ENCODE measurements at regions not wholly inside any gene's neighbourhood (a gene's known extent, or its start where the extent isn't known, plus 50 kb on each side); places are given as distances from the start of the nearest gene placed in this dataset.

GRCh38 chr14:54120260-54120659 lies 163.6 kb upstream of the BMP4 start:
- DNase-seq (ENCODE audit: low read depth in 2 of 2), result peak in 1 of 2 donors; percentile 58
- H3K4me3 ChIP-seq (replicated peaks in 1 of 4; ENCODE audit: control extremely low read depth in 1 of 4, insufficient read depth in 1 of 4, low read depth in 3 of 4, low read length in 4 of 4), result no peak overlapping the region
- TF ChIP-seq CTCF (conservative IDR thresholded peaks at IDR 0.05 in 1 of 2, IDR thresholded peaks at IDR 0.05 in 1 of 2; ENCODE audit: low read depth in 1 of 2, low read length in 2 of 2), result no peak
- no peak for TF ChIP-seq EZH2 (IDR thresholded peaks at IDR 0.05; ENCODE audit: low read length, missing control alignments)

GRCh38 chr14:54121466-54122027 lies 164.9 kb upstream of the BMP4 start:
- Histone ChIP-seq H2AFZ (ENCODE audit: low read length) (no peak overlapping the region), H3K79me2 (ENCODE audit: control insufficient read depth, insufficient read depth, low read length) (no peaks in the 10 kb centered on the region), H3K9ac (ENCODE audit: insufficient read depth, low read length) (no peak overlapping the region), H3K9me3 (ENCODE audit: control insufficient read depth, insufficient read depth, low read depth, low read length) (no peaks in the 10 kb centered on the region), H3K27me3 (ENCODE audit: control insufficient read depth, insufficient read depth, low read length) (no peaks in the 10 kb centered on the region), H3K36me3 (ENCODE audit: control insufficient read depth, insufficient read depth, low read length) (no peaks in the 10 kb centered on the region), H3K4me1 (ENCODE audit: control insufficient read depth, extremely low read depth, insufficient read depth, low read length) (no peaks in the 10 kb centered on the region), H3K27ac (ENCODE audit: insufficient read depth, low read length) (no peak overlapping the region), H3K4me3 (replicated peaks in 1 of 4; ENCODE audit: control extremely low read depth in 1 of 4, insufficient read depth in 1 of 4, low read depth in 3 of 4, low read length in 4 of 4) (no peak overlapping the region), H3K4me2 (ENCODE audit: extremely low read depth, insufficient read depth, low read length) (no peak overlapping the region), H4K20me1 (ENCODE audit: control insufficient read depth, extremely low read depth, insufficient read depth, low read length) (no peaks in the 10 kb centered on the region)
- TF ChIP-seq EZH2 (IDR thresholded peaks at IDR 0.05; ENCODE audit: low read length, missing control alignments) (no peak), CTCF (conservative IDR thresholded peaks at IDR 0.05 in 1 of 2, IDR thresholded peaks at IDR 0.05 in 1 of 2; ENCODE audit: low read depth in 1 of 2, low read length in 2 of 2) (no peak)
- DNase-seq (ENCODE audit: low read depth in 2 of 2), result peak in 1 of 2 donors; percentile 48

More at GRCh38 chr14:54120260-54120659, 163.6 kb upstream of the BMP4 start:
- no peaks in the 10 kb centered on the region for H3K36me3 ChIP-seq (ENCODE audit: control insufficient read depth, insufficient read depth, low read length)
- no peaks in the 10 kb centered on the region for H3K79me2 ChIP-seq (ENCODE audit: control insufficient read depth, insufficient read depth, low read length)
- no peak overlapping the region for H3K9ac ChIP-seq (ENCODE audit: insufficient read depth, low read length)
- no peaks in the 10 kb centered on the region for H3K27me3 ChIP-seq (ENCODE audit: control insufficient read depth, insufficient read depth, low read length)
- no peaks in the 10 kb centered on the region for H3K4me1 ChIP-seq (ENCODE audit: control insufficient read depth, extremely low read depth, insufficient read depth, low read length)
- no peak overlapping the region for H2AFZ ChIP-seq (ENCODE audit: low read length)
- no peak overlapping the region for H3K4me2 ChIP-seq (ENCODE audit: extremely low read depth, insufficient read depth, low read length)
- H3K27ac ChIP-seq (ENCODE audit: insufficient read depth, low read length), result no peak overlapping the region
- no peaks in the 10 kb centered on the region for H4K20me1 ChIP-seq (ENCODE audit: control insufficient read depth, extremely low read depth, insufficient read depth, low read length)
- no peaks in the 10 kb centered on the region for H3K9me3 ChIP-seq (ENCODE audit: control insufficient read depth, insufficient read depth, low read depth, low read length)

- Histone ChIP-seq H3K27me3 (ENCODE audit: control insufficient read depth, insufficient read depth, low read length) (no peaks in the 10 kb centered on the region), H3K9ac (ENCODE audit: insufficient read depth, low read length) (no peak overlapping the region), H3K79me2 (ENCODE audit: control insufficient read depth, insufficient read depth, low read length) (no peaks in the 10 kb centered on the region), H2AFZ (ENCODE audit: low read length) (no peak overlapping the region), H3K4me1 (ENCODE audit: control insufficient read depth, extremely low read depth, insufficient read depth, low read length) (no peaks in the 10 kb centered on the region), H4K20me1 (ENCODE audit: control insufficient read depth, extremely low read depth, insufficient read depth, low read length) (no peaks in the 10 kb centered on the region), H3K9me3 (ENCODE audit: control insufficient read depth, insufficient read depth, low read depth, low read length) (no peaks in the 10 kb centered on the region), H3K4me3 (replicated peaks in 1 of 4; ENCODE audit: control extremely low read depth in 1 of 4, insufficient read depth in 1 of 4, low read depth in 3 of 4, low read length in 4 of 4) (no peak overlapping the region), H3K27ac (ENCODE audit: insufficient read depth, low read length) (no peak overlapping the region), H3K4me2 (ENCODE audit: extremely low read depth, insufficient read depth, low read length) (no peak overlapping the region), H3K36me3 (ENCODE audit: control insufficient read depth, insufficient read depth, low read length) (no peaks in the 10 kb centered on the region)
- DNase-seq (ENCODE audit: low read depth in 2 of 2), result peak in 1 of 2 donors; percentile 57
- no peak for TF ChIP-seq EZH2 (IDR thresholded peaks at IDR 0.05; ENCODE audit: low read length, missing control alignments)
- TF ChIP-seq CTCF (conservative IDR thresholded peaks at IDR 0.05 in 1 of 2, IDR thresholded peaks at IDR 0.05 in 1 of 2; ENCODE audit: low read depth in 1 of 2, low read length in 2 of 2), result no peak
Observed at GRCh38 chr14:54123841-54124240, 167.2 kb upstream of the BMP4 start.
